Prostate gland (tissue), 2 donors: ENCODE measurements at regions not wholly inside any gene's neighbourhood (a gene's known extent, or its start where the extent isn't known, plus 50 kb on each side); places are given as distances from the start of the nearest gene placed in this dataset.

ENCODE experiments used
- DNase-seq: peaks from one replicate; pipeline ENCODE4 v3.0.0-alpha.2; 2019; ENCODE audit warnings: low spot score
- H3K27ac ChIP-seq, 2 donors: fragments of 200-600 bp; sonication (generic); 2 replicates each; pipeline ENCODE4 v1.5.1; 2017 to 2019
- H3K27me3 ChIP-seq: fragments of 200-600 bp; sonication (generic); replicated peaks from 2 replicates; pipeline ENCODE4 v1.5.1; 2019; ENCODE audit not compliant: insufficient read depth
- H3K36me3 ChIP-seq, 2 donors: fragments of 200-600 bp; sonication (generic); 1 replicate in 1 of 2; 2 replicates in 1 of 2; pipeline versions ENCODE4 v1.5.1 to v1.8.1; 2017 to 2019
- H3K4me1 ChIP-seq: fragments of 200-600 bp; sonication (generic); replicated peaks from 2 replicates; pipeline ENCODE4 v1.5.1; 2019
- H3K4me3 ChIP-seq, 2 donors: fragments of 200-600 bp; sonication (generic); 2 replicates each; pipeline ENCODE4 v1.5.1; 2017 to 2019
- H3K9me3 ChIP-seq: fragments of 200-600 bp; sonication (generic); 2 replicates; pipeline ENCODE4 v1.5.1; 2017
- POLR2A ChIP-seq: fragments of 450-650 bp; IDR thresholded peaks from one replicate; pipeline ENCODE4 v1.6.1; 2016; ENCODE audit warnings: antibody characterized with exemption, mild to moderate bottlenecking
- POLR2AphosphoS5 ChIP-seq: sonication (generic); formaldehyde crosslinking; IDR thresholded peaks from one replicate; pipeline ENCODE4 v1.6.1; 2017; ENCODE audit warnings: antibody characterized with exemption
- WGBS: methylation state at CpG from one replicate; pipeline ENCODE4 v1.1.5; 2018; 5-methylcytosine and 5-hydroxymethylcytosine counted together
- intact Hi-C: fragments of 100-400 bp; cut with DNase I; formaldehyde crosslinking; loops from one replicate; pipeline ENCODE4 v1.14.2; 2022
- TF ChIP-seq, protein P1 (sequence below), 4 experiments: fragments of 200-600 bp in 2 of 4; fragments of 450-650 bp in 2 of 4; sonication (generic) in 2 of 4; IDR thresholded peaks; 1 replicate in 3 of 4; 2 replicates in 1 of 4; pipeline ENCODE4 v1.5.1; 2016 to 2019; ENCODE audit warnings: antibody characterized with exemption in 4 of 4, mild to moderate bottlenecking in 2 of 4, moderate library complexity in 2 of 4

DNA sequence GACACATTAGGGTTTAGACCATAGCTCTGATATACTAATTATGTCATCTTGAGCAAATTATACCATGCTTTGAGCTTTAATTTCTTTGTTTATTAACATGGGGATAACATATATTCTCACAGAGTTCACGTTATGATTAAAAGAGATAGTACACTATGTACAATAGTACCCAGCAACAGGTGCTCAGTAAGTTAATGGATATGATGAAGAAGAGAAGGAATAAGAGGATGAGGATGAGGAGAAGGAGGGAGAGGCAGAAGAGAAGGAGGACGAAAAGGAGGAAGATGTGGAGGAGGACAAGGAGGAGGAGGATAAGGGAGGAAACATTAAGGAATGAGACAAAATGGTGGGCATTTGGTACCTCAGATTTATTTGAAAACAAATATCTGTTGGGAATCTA, 260.4 kb downstream of the SH2D1A start:
- 88% methylated on average over 2 of the region's 2 CpGs for WGBS
- intact Hi-C loops: no loop called here

DNA sequence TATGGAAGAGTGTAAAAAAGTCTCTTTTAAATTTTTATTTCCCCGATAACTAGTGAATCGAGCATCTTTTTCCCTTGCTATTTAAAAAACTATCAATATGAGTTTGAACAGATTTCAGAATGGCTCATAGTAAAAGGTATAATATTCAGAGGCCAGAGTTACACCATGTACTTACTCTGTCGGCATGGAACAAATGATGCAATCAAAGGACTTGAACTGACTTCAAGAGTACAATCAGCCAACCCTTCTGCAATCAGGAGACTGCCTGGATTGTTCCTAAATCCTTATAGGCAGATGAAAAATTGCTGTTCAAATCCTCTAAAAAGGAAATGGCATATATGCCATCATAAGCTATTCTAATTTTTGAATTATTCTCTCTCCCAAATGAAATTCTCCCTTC, 273.3 kb downstream of the SH2D1A start:
- H3K4me3 ChIP-seq: no peak overlapping the region
- TF ChIP-seq POLR2A (no peak), POLR2AphosphoS5 (no peak)
- TF ChIP-seq, protein P1, sequence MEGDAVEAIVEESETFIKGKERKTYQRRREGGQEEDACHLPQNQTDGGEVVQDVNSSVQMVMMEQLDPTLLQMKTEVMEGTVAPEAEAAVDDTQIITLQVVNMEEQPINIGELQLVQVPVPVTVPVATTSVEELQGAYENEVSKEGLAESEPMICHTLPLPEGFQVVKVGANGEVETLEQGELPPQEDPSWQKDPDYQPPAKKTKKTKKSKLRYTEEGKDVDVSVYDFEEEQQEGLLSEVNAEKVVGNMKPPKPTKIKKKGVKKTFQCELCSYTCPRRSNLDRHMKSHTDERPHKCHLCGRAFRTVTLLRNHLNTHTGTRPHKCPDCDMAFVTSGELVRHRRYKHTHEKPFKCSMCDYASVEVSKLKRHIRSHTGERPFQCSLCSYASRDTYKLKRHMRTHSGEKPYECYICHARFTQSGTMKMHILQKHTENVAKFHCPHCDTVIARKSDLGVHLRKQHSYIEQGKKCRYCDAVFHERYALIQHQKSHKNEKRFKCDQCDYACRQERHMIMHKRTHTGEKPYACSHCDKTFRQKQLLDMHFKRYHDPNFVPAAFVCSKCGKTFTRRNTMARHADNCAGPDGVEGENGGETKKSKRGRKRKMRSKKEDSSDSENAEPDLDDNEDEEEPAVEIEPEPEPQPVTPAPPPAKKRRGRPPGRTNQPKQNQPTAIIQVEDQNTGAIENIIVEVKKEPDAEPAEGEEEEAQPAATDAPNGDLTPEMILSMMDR (IDR thresholded peaks at IDR 0.05): no peak
- no peaks in the 10 kb centered on the region for H3K27me3 ChIP-seq
- H3K27ac ChIP-seq: no peak overlapping the region
- 57% methylated on average over 3 of the region's 3 CpGs for WGBS
- H3K36me3 ChIP-seq: no peaks in the 10 kb centered on the region
- no peaks in the 10 kb centered on the region for H3K4me1 ChIP-seq
- intact Hi-C loops: no loop called here
- no peaks in the 10 kb centered on the region for H3K9me3 ChIP-seq
- no peak for DNase-seq

More for the DNA sequence above, 260.4 kb downstream of the SH2D1A start:
- no peak for DNase-seq
- no peaks in the 10 kb centered on the region for H3K4me1 ChIP-seq
- H3K9me3 ChIP-seq: no peaks in the 10 kb centered on the region
- H3K27me3 ChIP-seq: no peaks in the 10 kb centered on the region
- TF ChIP-seq, protein P1 (IDR thresholded peaks at IDR 0.05): no peak
- no peak for TF ChIP-seq POLR2A
- TF ChIP-seq POLR2AphosphoS5: no peak
- H3K27ac ChIP-seq: no peak overlapping the region
- no peaks in the 10 kb centered on the region for H3K36me3 ChIP-seq
- H3K4me3 ChIP-seq: no peak overlapping the region

DNA sequence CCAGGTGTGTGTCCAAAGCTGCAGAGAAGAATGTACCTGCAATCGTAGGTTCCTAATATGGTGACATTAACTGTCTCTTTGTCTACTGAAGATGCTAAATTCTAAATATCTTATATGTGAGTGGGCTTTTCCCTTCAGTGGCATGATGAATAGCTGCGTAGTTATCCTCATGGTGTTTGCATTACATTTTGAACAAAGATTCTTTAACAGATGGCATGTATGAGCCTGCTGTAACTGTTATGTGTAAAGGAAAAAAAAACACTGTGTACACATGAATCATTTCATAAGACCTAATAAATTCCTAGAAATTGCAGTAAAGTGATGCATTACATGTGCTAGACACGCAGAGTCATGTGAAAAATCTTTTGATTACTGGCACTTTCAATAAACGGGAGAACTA, 288.0 kb downstream of the SH2D1A start:
- Histone ChIP-seq H3K27me3 (no peaks in the 10 kb centered on the region), H3K4me3 (no peak overlapping the region), H3K4me1 (no peaks in the 10 kb centered on the region), H3K9me3 (no peaks in the 10 kb centered on the region), H3K36me3 (no peaks in the 10 kb centered on the region), H3K27ac (no peak overlapping the region)
- TF ChIP-seq POLR2AphosphoS5 (no peak), POLR2A (no peak)
- TF ChIP-seq, protein P1 (IDR thresholded peaks at IDR 0.05): no peak
- no peak for DNase-seq
- WGBS: 35% methylated on average over 4 of the region's 4 CpGs
- intact Hi-C loops: no loop called here

DNA sequence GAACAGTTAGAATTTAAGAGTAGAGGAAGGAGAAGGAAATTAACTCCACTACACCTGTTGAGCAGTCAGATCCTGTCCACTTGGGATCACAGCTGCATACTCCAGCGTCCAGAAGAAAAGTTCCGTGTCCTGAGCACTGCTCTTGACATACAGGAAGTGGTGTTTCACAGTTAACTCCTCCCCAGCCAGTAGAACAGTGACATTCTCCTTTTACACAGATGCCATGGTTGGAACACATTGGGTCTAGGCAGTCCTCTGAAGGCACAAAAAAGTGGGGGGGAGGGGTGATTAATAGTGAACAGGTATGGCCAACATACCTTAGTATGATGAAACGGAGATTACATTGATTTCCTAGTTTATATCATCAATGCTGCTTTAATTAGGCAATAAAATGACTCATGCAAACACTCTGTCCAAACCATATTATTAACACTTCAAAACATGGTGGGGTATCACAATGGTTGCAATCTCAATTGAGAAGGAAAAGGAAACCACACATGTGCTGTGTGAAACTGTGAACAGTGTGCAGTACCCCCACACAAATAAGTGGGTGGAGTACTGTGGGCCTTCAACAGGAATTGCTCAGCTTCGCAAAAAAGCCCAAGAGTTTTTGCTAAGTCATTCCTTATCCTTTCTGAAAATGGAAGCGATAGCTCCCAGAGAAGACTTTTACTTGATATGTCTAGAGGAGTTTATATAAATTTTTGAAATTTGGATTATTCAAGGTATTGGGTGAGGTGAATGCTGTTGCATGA, 295.6 kb downstream of the SH2D1A start:
- intact Hi-C loops: no loop called here
- no peak for DNase-seq
- Histone ChIP-seq H3K9me3 (no peaks in the 10 kb centered on the region), H3K4me3 (no peak overlapping the region), H3K27ac (no peak overlapping the region), H3K36me3 (no peaks in the 10 kb centered on the region), H3K27me3 (no peaks in the 10 kb centered on the region), H3K4me1 (no peaks in the 10 kb centered on the region)
- 73% methylated on average over 5 of the region's 5 CpGs for WGBS
- TF ChIP-seq POLR2AphosphoS5 (no peak), POLR2A (no peak)
- TF ChIP-seq, protein P1 (IDR thresholded peaks at IDR 0.05): no peak

DNA sequence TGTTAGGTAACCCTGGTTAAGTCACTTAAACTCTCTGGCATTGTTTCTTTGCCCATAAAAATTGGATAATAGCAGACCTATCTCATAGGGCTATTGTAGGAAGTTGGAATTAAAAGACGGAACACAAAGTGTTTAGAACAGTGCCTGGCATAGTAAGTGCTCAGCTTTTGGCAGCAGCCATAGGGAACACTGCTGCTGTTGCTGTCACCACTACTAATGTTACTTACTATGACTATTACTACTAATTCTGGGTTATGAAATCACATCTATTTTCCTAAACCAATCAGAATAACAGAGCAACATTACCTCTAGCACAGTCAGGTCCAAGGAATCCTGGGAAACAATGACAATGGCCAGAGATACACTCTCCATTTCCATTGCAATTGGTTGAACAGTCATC, 300.0 kb downstream of the SH2D1A start:
- 43% methylated on average over 1 of the region's 1 CpG for WGBS

More for the DNA sequence above, 300.0 kb downstream of the SH2D1A start:
- Histone ChIP-seq H3K27ac (no peak overlapping the region), H3K9me3 (no peaks in the 10 kb centered on the region), H3K36me3 (no peaks in the 10 kb centered on the region), H3K4me1 (no peaks in the 10 kb centered on the region), H3K27me3 (no peaks in the 10 kb centered on the region), H3K4me3 (no peak overlapping the region)
- TF ChIP-seq POLR2AphosphoS5: no peak
- TF ChIP-seq, protein P1 (IDR thresholded peaks at IDR 0.05): no peak
- intact Hi-C loops: no loop called here
- no peak for DNase-seq
